Astrocyte (in vitro differentiated cells and primary cell): ENCODE measurements at regions not wholly inside any gene's neighbourhood (a gene's known extent, or its start where the extent isn't known, plus 50 kb on each side); places are given as distances from the start of the nearest gene placed in this dataset.
A peak's percentile ranks its signal among the peaks of the same experiment; 100 is the strongest.

Source experiments
- DNase-seq: peaks from one replicate; pipeline ENCODE4 v3.0.0-alpha.2; 2010; ENCODE audit warnings: low read depth
- FAIRE-seq: peaks from 2 replicates; lab custom pipeline; 2011; peaks lifted over from hg19 to GRCh38; lab: Jason Lieb, UNC
- H2AFZ ChIP-seq: 2 replicates; pipeline ENCODE4 v1.6.0; 2012; ENCODE audit warnings: low read depth, low read length, inconsistent platforms
- H3K27ac ChIP-seq: 2 replicates; pipeline ENCODE4 v1.5.1; 2011; ENCODE audit warnings: low read depth, low read length, inconsistent platforms
- H3K27me3 ChIP-seq: 2 replicates; pipeline ENCODE4 v1.6.0; 2011; ENCODE audit warnings: low read length, inconsistent platforms; ENCODE audit not compliant: insufficient read depth
- H3K36me3 ChIP-seq: 2 replicates; pipeline ENCODE4 v1.5.1; 2011; ENCODE audit warnings: low read length, inconsistent platforms; ENCODE audit not compliant: insufficient read depth
- H3K4me1 ChIP-seq: 2 replicates; pipeline ENCODE4 v1.5.1; 2011; ENCODE audit warnings: low read length, inconsistent platforms; ENCODE audit not compliant: insufficient read depth
- H3K4me2 ChIP-seq: 2 replicates; pipeline ENCODE4 v1.6.0; 2012; ENCODE audit warnings: low read length, inconsistent platforms
- H3K4me3 ChIP-seq: 2 replicates; pipeline ENCODE4 v1.5.1; 2011; ENCODE audit warnings: low read depth, mild to moderate bottlenecking, low read length, inconsistent platforms; ENCODE audit not compliant: insufficient read depth
- H3K79me2 ChIP-seq: 2 replicates; pipeline ENCODE4 v1.6.0; 2012; ENCODE audit warnings: mild to moderate bottlenecking, low read length, inconsistent platforms; ENCODE audit not compliant: insufficient read depth
- H3K9ac ChIP-seq: 2 replicates; pipeline ENCODE4 v1.6.0; 2012; ENCODE audit warnings: mild to moderate bottlenecking, low read length, inconsistent platforms
- H3K9me3 ChIP-seq: 2 replicates; pipeline ENCODE4 v1.5.1; 2012; ENCODE audit warnings: low read depth, mild to moderate bottlenecking, low read length, inconsistent platforms; ENCODE audit not compliant: insufficient read depth
- H4K20me1 ChIP-seq: 2 replicates; pipeline ENCODE4 v1.6.0; 2012; ENCODE audit warnings: low read length, inconsistent platforms; ENCODE audit not compliant: insufficient read depth
- H3K27ac Mint-ChIP-seq: one replicate; pipeline ENCODE4 v1.8.0; 2021; ENCODE audit warnings: mild to moderate bottlenecking, mixed read lengths; ENCODE audit not compliant: unreplicated experiment
- H3K27me3 Mint-ChIP-seq: one replicate; pipeline ENCODE4 v1.8.0; 2021; ENCODE audit warnings: low read depth, mixed read lengths; ENCODE audit not compliant: unreplicated experiment
- H3K36me3 Mint-ChIP-seq: one replicate; pipeline ENCODE4 v1.8.0; 2021; ENCODE audit warnings: low read depth, mixed read lengths; ENCODE audit not compliant: unreplicated experiment
- H3K4me1 Mint-ChIP-seq: one replicate; pipeline ENCODE4 v1.8.0; 2021; ENCODE audit warnings: low read depth, mixed read lengths; ENCODE audit not compliant: unreplicated experiment
- H3K4me3 Mint-ChIP-seq: one replicate; pipeline ENCODE4 v1.8.0; 2021; ENCODE audit warnings: mild to moderate bottlenecking, moderate library complexity, mixed read lengths; ENCODE audit not compliant: unreplicated experiment
- H3K9me3 Mint-ChIP-seq: one replicate; pipeline ENCODE4 v1.8.0; 2021; ENCODE audit warnings: mild to moderate bottlenecking, mixed read lengths; ENCODE audit not compliant: unreplicated experiment
- EZH2 ChIP-seq: IDR thresholded peaks from 2 replicates; pipeline ENCODE4 v1.6.1; 2012; ENCODE audit warnings: mild to moderate bottlenecking, low read length, inconsistent platforms; ENCODE audit not compliant: insufficient read depth
- TF ChIP-seq, protein P1 (sequence below): IDR thresholded peaks from 2 replicates; pipeline ENCODE4 v1.5.1; 2011; ENCODE audit warnings: low read depth, mild to moderate bottlenecking, inconsistent platforms, low read length, moderate library complexity; ENCODE audit not compliant: insufficient read depth

DNA sequence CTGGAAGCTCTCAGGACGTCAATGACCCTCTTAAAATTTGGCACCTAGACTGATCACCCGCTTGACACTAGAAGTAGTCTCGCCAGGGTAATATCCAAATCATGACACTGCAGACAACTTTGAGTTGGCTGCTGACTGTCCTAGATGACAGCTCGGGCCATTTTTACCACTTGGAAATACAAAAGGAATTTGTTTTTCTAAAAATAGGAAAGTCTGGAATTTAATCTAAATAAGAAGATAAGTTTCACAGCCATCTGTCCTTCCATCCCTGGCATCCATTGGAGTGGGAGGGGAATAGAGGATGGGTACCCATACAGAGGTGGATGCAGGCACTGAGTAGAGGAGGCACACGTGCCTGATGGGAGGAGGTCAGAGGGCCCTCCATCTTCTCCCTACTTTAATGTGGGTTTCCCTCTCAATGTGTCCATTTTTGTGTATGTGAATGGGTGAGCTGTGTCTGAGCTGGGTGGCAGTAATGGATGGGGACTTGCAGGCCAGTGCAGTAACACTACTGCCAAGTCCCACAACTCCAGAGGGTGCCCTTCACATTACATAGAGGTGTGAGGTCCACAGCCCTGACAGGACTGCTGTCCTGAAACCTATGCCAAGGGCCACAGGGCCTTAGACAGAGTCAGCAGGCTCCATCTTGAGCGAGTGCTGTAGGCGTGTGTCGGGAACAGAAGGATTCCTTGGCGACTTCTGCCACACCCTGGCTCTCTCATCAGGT is 104.8 kb upstream of the IPO9 start:
- Histone ChIP-seq H3K79me2 (peaks cover 94% of the 10 kb centered on the region), H3K27me3 (no peaks in the 10 kb centered on the region), H3K36me3 (peaks cover 19% of the 10 kb centered on the region), H3K9ac (peak overlapping the region; percentile 14), H3K4me2 (peak overlapping the region; percentile 5), H3K9me3 (no peaks in the 10 kb centered on the region), H4K20me1 (peaks cover 56% of the 10 kb centered on the region), H3K4me3 (no peak overlapping the region), H2AFZ (no peak overlapping the region), H3K27ac (no peak overlapping the region), H3K4me1 (peaks cover 57% of the 10 kb centered on the region)
- H3K27ac Mint-ChIP-seq: peak overlapping the region; percentile 77
- H3K4me3 Mint-ChIP-seq: no peak overlapping the region
- H3K27me3 Mint-ChIP-seq: no peaks in the 10 kb centered on the region
- TF ChIP-seq, protein P1, sequence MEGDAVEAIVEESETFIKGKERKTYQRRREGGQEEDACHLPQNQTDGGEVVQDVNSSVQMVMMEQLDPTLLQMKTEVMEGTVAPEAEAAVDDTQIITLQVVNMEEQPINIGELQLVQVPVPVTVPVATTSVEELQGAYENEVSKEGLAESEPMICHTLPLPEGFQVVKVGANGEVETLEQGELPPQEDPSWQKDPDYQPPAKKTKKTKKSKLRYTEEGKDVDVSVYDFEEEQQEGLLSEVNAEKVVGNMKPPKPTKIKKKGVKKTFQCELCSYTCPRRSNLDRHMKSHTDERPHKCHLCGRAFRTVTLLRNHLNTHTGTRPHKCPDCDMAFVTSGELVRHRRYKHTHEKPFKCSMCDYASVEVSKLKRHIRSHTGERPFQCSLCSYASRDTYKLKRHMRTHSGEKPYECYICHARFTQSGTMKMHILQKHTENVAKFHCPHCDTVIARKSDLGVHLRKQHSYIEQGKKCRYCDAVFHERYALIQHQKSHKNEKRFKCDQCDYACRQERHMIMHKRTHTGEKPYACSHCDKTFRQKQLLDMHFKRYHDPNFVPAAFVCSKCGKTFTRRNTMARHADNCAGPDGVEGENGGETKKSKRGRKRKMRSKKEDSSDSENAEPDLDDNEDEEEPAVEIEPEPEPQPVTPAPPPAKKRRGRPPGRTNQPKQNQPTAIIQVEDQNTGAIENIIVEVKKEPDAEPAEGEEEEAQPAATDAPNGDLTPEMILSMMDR: no peak
- TF ChIP-seq EZH2: no peak
- peaks cover 13% of the 10 kb centered on the region for H3K36me3 Mint-ChIP-seq
- H3K9me3 Mint-ChIP-seq: no peaks in the 10 kb centered on the region
- peaks cover 53% of the 10 kb centered on the region for H3K4me1 Mint-ChIP-seq
- no peak for DNase-seq
- FAIRE-seq: no peak

GRCh38 chr1:201724766-201725118 is 104.2 kb upstream of the IPO9 start:
- peaks cover 17% of the 10 kb centered on the region for H3K36me3 ChIP-seq
- no peak overlapping the region for H2AFZ ChIP-seq
- H3K27ac ChIP-seq: peak overlapping the region; percentile 2
- H3K4me2 ChIP-seq: peak overlapping the region; percentile 5
- H3K4me3 ChIP-seq: no peak overlapping the region
- Mint-ChIP-seq H3K4me1 (peaks cover 50% of the 10 kb centered on the region), H3K9me3 (no peaks in the 10 kb centered on the region), H3K27me3 (no peaks in the 10 kb centered on the region), H3K4me3 (no peak overlapping the region), H3K27ac (peak overlapping the region; percentile 77), H3K36me3 (peaks cover 10% of the 10 kb centered on the region)
- H4K20me1 ChIP-seq: peaks cover 56% of the 10 kb centered on the region
- TF ChIP-seq, protein P1: no peak
- TF ChIP-seq EZH2: no peak
- no peaks in the 10 kb centered on the region for H3K27me3 ChIP-seq
- H3K9ac ChIP-seq: peak overlapping the region; percentile 14
- no peak for FAIRE-seq
- DNase-seq: no peak
- no peaks in the 10 kb centered on the region for H3K9me3 ChIP-seq
- peaks cover 91% of the 10 kb centered on the region for H3K79me2 ChIP-seq
- peaks cover 52% of the 10 kb centered on the region for H3K4me1 ChIP-seq

- H3K4me3 ChIP-seq: no peak overlapping the region
- H3K9ac ChIP-seq: peak overlapping the region; percentile 34
- no peak for DNase-seq
- no peaks in the 10 kb centered on the region for H3K9me3 Mint-ChIP-seq
- H3K4me1 ChIP-seq: peaks cover 41% of the 10 kb centered on the region
- H3K4me1 Mint-ChIP-seq: peaks cover 48% of the 10 kb centered on the region
- no peak for TF ChIP-seq EZH2
- TF ChIP-seq, protein P1: no peak
- no peak overlapping the region for H3K27ac ChIP-seq
- H3K27me3 Mint-ChIP-seq: no peaks in the 10 kb centered on the region
- no peaks in the 10 kb centered on the region for H3K9me3 ChIP-seq
- peaks cover 94% of the 10 kb centered on the region for H3K79me2 ChIP-seq
- no peak overlapping the region for H2AFZ ChIP-seq
- no peak overlapping the region for H3K4me2 ChIP-seq
- no peaks in the 10 kb centered on the region for H3K27me3 ChIP-seq
- no peak for FAIRE-seq
- peaks cover 73% of the 10 kb centered on the region for H4K20me1 ChIP-seq
- peaks cover 7% of the 10 kb centered on the region for H3K36me3 Mint-ChIP-seq
- H3K4me3 Mint-ChIP-seq: no peak overlapping the region
- no peak overlapping the region for H3K27ac Mint-ChIP-seq
- H3K36me3 ChIP-seq: peaks cover 21% of the 10 kb centered on the region
Measured at GRCh38 chr1:201726700-201727099, 102.3 kb upstream of the IPO9 start.
